HuH-7.5 (cell line): ENCODE measurements at regions not wholly inside any gene's neighbourhood (a gene's known extent, or its start where the extent isn't known, plus 50 kb on each side); places are given as distances from the start of the nearest gene placed in this dataset.

Source experiments
- DNase-seq: peaks from one replicate; pipeline ENCODE4 v3.0.0; 2011; ENCODE audit warnings: low spot score

- no peak for DNase-seq
Measured at GRCh38 chr1:219669556-219669955, 56.7 kb upstream of the ZC3H11B start.

GRCh38 chr1:219669042-219669441, 56.1 kb upstream of the ZC3H11B start:
- DNase-seq, result no peak

- DNase-seq, result no peak
Measured at GRCh38 chr1:219668446-219668845, 55.5 kb upstream of the ZC3H11B start.

GRCh38 chr1:219666242-219666641, 53.3 kb upstream of the ZC3H11B start:
- DNase-seq, result no peak

GRCh38 chr1:219665089-219665488, 52.2 kb upstream of the ZC3H11B start:
- DNase-seq, result no peak

GRCh38 chr1:219664310-219665029, 51.6 kb upstream of the ZC3H11B start:
- DNase-seq, result no peak
